Right ventricle myocardium inferior (tissue), 1 donor: ENCODE measurements at regions not wholly inside any gene's neighbourhood (a gene's known extent, or its start where the extent isn't known, plus 50 kb on each side); places are given as distances from the start of the nearest gene placed in this dataset.

ENCODE experiments used
- ATAC-seq: fragments of 200-7000 bp; cut with Tn5 transposase; one replicate; pipeline ENCODE4 v1.9.1; 2020; ENCODE audit warnings: mild to moderate bottlenecking, moderate library complexity
- DNase-seq: peaks from one replicate; pipeline ENCODE4 v3.0.0; 2021; ENCODE audit errors: missing footprints
- intact Hi-C: fragments of 100-400 bp; cut with DNase I; formaldehyde crosslinking; loops from one replicate; pipeline ENCODE4 v1.11.0; 2022
- donor health status: DM: no; HTN: yes; CAD: no; lungs with severe emphysema.

DNA sequence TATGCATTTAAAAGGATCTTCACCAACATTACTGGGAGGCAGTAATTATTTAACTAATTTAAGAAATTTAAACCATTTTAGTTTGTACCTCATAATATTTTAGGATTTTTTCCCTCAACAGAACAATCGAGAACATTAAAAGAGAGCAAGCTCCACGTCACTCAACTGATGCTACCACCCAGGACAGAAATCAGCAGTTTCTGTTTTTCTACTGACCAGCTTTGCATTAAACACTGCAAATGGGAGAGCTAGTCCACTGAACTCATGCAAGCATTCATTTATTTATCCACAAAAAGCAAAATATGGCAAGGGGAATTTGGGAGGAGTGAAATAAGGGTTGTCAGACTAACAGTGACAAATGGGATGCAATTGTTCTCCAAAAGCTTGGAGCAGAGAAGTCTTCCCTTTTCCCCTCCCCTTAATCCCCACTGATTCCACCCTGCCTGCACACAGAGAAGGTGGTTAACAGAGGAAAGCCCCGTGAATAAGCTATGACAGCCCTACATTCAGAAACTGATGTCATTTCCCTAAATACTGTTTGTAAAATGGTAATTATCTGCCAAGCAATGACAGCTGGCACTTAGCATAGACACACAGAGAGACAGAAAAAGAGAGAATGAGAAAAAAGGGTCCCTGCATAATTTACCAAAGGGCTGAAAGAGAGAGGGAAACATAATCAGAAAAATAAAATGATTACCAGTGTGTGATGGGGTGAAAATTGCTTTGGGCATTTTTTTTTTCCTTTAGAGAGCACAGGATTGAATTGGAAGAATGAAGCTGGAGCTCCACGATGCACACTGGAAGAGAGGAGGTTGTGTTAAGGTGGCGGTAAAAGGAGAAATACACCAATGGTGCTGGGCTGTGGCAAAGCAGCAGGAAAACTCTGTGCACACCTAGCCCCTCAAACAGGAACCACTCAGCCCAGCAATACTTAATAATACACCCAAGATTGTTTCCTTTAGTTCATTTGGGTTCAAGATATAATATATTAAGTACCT, 777.4 kb downstream of the TUSC7 start:
- DNase-seq = no peak
- intact Hi-C loops = no loop called here
- no peak for ATAC-seq

DNA sequence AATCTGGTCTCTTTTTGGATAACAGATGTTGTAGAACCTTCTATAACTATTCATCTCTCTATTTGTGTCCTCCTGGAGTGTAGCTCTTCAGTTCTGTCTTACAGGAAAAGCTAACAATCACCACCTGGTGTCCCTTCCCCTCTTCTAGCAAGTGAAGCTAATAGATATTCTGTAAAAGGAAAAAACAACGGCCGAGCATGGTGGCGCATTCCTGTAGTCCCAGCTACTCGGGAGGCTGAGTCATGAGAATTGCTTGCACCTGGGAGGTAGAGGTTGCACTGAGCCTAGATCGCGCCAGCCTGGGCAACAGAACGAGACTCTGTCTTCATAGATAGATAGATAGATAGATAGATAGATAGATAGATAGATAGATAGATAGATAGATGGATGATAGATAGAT, 779.4 kb downstream of the TUSC7 start:
- no peak for ATAC-seq
- intact Hi-C loops = no loop called here
- DNase-seq = no peak

DNA sequence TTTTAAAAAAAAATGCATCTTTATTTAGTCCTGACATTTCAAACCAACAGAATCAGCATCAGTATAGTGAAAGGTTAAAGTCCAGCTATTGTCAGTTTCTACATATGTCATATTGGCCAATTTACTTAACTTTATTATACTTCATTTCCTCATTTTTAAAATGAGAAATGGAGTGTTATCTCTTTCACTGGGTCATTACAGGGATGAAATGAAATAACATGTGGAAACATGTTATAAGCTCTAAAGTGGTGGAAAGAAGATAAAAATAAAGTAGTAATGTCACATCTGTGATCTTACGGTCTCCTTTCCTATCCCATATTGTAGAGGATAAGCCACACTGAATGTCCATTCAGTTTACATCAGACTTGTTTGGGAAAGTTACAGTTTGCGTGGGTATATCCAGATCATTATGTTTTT, 780.1 kb downstream of the TUSC7 start:
- DNase-seq = no peak
- intact Hi-C loops = no loop called here
- ATAC-seq = no peak

DNA sequence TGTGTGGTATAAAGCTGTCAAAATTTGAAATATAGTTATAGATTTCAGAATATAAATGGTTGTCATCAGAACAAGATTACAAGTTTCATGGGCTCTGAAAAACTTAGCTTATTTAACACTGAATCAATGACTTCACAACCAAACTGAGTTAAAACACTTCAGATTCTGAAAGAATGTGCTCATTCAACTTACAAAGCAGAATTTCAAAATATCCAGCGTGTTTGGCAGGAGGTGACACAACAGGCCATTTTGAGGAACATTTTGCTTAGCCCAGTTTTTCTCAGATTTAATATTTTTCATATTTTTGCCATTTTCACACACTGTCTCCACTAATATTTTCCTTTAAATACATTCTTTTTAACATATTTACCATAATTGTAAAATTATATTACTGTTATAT, 781.1 kb downstream of the TUSC7 start:
- intact Hi-C loops = no loop called here
- ATAC-seq = no peak
- DNase-seq = no peak

DNA sequence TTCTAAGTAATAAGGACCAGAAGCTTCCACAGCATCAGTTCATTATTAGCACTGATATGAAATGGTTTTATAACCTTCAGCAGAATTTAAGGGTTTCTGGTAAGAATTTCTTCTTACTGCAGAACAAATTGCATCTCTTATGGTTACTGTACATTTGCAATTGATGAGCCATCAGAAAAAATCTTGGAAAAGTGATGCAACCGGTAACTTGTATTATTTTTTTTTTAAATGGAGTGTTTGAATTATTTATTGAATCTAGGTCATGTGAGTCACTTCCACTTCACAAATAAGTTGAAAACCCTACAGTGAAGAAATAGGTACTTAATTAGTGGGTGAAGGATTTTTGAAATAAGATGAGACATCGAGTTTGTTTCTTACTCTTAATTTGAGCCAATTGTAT, 786.0 kb downstream of the TUSC7 start:
- DNase-seq (no peak), ATAC-seq (no peak)
- intact Hi-C loops = no loop called here

DNA sequence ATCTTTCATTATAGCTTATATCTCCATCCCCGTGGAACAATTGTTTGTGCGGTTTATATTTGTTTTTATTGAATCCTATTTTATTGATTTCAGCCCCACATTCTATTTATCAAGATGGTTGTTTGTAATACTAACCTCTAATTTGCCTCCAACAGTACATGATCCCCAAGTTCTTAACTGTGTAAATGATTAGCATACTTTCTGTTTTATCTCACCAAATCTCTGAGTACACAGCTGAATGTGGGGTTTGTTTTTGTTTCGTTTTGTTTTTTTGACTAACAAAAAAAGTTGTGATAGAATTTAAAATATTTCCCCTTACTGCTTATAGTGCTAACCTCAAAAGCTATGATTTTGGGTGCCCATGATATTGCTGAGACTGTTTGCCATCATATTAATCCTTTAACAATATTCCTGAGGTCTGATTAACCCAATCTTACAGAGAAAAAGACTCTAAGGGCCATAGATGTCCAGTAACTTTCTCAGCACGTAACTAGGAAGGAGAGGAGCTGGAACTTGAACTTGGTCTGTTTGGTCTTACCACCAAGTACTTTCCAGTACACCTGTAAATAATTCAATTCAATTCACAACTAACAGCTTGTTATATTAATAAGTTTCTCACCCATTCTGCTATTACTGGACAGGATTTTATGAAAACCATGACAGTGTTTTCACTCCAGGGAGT, 789.8 kb downstream of the TUSC7 start:
- no peak for DNase-seq
- intact Hi-C loops = no loop called here
- ATAC-seq = no peak

DNA sequence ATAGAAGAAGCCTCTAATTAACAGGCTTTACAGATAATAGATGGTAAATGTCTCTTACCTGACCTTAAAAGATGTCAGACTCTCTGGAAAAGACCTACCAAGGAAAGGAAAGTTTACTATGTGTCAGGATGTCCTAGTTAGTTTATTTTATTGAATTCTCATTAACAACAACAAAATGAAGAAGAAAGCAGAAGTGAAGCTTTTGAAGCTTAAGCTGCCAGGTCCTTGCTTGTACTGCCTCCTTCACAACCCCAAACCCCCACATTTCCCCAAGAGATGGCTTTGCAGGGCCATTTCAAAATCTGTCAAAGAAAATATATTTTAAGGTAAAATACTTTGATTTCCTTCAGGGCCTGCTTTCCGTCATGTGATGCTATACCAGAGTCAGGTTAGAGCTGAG, 798.4 kb downstream of the TUSC7 start:
- no peak for ATAC-seq
- no peak for DNase-seq
- intact Hi-C loops = no loop called here

DNA sequence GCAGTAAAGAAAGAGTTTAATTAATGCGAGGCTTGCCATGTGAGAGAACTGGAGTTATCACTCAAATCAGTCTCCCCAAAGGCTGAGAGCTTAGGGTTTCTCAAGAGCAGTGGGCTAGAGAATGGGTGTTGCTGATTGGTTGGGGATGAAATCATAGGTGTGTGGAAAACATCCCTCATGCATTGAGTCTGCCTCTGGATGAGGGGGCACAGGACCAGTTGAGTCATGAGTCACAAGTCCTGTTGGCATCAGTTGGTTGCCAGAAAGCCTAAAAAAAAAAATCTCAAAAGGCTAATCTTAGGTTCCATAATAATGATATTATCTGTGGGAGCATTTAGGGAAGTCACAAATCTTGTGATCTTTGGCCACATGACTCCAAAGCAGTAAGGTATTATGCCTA, 800.3 kb downstream of the TUSC7 start:
- intact Hi-C loops = no loop called here
- ATAC-seq (no peak), DNase-seq (no peak)

DNA sequence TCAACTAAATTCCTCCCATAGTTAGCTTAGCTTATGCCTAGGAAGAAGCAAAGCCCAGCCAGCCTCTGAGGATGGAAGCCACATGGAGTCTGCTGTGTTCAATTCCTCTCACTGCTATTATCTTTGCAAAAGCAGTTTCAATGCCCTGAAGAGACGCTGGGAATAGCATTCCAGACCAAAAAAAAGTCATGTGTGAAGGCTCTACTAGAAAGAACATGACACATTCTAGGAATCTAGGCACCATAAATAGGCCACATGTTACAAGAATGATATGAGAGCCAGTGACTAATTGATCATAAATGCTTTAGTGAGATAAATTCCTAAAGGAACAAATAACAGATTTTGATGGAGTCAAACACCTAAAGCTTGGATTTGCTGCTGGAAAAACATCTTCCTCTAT, 800.8 kb downstream of the TUSC7 start:
- ATAC-seq (no peak), DNase-seq (no peak)
- intact Hi-C loops = no loop called here

DNA sequence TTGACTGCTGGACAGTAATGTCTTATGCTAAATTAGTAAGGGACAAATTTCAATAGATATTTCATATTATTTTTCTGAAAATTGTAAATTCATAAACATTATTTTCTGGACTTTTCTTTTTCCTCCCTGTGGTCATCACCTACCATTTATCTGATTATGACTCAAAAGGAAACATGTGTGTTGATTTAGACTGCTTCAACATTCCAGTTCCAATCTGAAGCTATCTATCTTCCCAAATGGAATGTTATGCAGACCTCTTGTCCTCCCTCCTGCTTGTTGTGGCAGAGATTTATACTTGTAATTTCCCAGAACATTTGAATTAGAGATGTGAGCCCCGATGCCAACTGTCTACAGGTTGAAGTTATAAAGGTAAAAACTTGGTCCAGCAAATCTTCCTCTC, 803.4 kb downstream of the TUSC7 start:
- no peak for ATAC-seq
- DNase-seq = no peak
- intact Hi-C loops = no loop called here

DNA sequence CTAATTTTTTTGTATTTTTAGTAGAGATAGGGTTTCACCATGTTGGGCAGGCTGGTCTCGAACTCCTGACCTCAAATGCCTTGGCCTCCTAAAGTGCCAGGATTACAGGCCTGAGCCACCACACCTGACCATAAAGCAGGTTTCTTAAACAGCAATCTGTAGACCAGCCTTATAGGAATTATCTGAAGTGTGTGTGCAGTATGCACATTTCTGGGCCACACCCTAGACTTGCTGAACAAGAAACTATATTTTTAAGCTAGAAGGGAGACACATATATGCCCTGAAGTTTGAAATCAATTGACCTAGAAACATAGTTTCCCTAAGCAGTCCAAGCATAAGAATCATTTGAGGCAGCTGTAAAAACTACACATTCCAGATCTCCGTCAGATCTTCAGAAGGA, 805.7 kb downstream of the TUSC7 start:
- intact Hi-C loops = no loop called here
- ATAC-seq = no peak

DNA sequence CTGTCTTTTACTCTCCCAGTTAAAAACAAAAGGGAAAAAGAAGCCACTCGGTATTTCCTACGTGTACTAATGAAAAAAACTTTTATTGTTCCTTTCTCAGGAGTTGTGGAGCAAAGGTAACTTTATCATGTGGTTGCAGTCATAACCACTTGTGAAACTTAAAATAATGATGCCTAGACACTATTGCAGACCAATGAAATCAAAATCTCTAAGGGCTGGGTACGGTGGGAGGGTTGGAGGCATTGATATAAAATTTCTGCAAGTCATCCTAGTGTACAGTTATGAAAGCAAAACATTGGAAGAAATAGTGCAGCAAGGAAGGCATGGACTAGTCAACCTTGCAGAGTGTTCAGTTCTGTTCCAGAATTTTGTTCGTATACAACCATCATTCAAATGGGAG, 808.8 kb downstream of the TUSC7 start:
- DNase-seq (no peak), ATAC-seq (no peak)
- intact Hi-C loops = no loop called here

More for the DNA sequence above, 805.7 kb downstream of the TUSC7 start:
- no peak for DNase-seq

DNA sequence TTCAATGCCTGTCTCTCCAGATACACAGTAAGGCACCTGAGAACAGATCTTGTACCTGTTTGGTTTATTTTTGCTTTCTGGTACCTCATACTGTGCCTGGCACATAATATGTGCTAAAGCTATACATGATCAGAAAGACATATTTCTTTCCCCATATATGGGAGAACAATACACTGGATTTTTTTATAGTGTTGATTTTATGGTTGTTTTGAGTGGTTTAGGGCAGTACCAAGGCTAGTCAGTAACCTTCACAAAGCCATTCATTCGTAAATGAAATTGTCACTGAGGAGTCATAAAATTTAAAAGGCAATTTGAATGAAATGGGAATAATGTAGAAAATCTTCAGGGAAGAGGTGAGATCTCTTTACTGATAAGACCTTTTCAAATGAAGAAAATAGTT, 810.2 kb downstream of the TUSC7 start:
- DNase-seq = no peak
- ATAC-seq = no peak
- intact Hi-C loops = no loop called here

DNA sequence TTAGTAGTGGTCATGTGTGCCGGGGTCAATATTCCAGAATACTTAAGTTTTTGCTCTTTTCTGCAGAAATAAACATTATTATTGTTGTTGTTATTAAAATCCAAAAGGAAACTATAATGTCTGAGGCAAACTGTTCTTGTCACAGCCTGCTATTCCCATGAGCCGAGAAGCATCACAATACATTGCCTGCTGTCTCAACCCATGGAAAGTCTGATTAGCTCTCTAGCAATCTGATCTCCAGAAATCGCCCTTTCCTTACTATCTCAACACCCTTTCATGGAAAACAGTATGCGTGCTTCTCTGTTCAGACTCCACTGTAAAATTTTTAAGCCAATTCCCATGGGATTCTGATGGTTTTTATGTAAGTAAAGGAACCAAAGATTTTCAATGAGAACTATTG, 811.0 kb downstream of the TUSC7 start:
- intact Hi-C loops = no loop called here
- DNase-seq = no peak
- no peak for ATAC-seq

DNA sequence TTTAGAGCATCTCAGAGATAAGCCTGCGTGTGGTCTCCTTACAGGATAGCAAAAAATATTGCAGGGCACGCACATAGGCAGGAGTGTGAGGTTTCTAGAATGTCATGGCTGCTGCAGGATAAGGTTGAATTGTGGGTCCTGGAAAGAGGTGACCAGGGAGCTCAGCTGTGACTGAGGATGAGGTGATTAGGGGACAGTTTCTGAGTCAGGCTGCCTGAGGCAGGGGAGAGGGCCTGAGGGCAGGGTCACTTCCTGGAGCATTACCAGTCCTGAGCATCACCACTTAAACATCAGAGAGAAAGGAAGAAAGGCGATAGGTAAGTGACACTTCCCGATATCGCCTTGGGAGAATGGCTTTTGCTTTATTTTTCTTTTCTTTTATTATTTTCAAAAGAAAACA, 813.8 kb downstream of the TUSC7 start:
- ATAC-seq = no peak
- intact Hi-C loops = no loop called here
- DNase-seq = no peak

DNA sequence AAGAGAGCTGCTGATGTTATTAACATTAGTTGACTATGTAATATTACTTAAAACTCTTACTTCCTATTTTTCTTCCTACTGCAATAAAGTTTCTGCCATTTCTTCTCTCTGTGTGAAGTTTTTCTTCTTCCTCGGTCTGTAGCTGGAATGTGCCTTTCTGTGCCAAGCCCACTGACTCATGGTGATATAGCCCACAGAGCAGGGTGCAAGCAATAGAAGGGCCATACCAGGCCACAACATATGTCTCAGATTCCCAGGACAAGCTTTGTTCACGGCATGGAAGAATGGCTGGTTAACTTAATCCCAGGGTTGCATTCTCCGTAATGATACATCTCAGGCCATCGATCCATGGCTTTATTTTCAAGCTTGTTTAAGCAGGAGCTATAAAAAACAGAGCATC, 815.3 kb downstream of the TUSC7 start:
- DNase-seq (no peak), ATAC-seq (no peak)
- intact Hi-C loops = no loop called here

DNA sequence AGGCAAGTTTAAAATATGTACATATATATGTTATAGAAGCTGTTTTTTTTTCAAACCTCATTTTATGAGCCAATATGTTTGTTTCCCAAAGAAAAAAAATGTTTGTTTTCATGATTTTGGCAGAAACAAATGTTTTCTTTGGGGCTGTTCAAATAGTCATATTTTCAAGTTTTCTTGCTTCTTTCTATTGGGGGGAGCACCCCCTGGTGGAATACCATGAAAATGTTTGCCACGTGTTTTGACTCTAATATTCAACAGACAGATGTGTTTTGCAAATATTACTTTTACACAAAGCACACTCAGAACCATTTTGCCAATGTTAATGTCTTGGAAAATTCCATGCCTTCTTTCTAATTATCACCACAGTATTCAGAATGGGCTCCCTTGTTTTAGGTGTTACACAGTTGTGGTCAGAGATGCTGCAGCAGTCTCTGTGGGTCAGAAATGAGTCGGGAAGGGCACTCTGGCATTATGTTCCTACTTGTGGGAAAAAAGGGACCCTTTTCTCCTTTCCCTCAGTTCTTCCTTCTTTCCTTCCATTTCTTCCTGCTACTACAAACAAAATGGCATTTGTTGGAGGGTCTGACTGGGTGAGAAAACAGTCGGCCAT, 817.0 kb downstream of the TUSC7 start:
- intact Hi-C loops = no loop called here
- DNase-seq = no peak
- ATAC-seq = no peak

DNA sequence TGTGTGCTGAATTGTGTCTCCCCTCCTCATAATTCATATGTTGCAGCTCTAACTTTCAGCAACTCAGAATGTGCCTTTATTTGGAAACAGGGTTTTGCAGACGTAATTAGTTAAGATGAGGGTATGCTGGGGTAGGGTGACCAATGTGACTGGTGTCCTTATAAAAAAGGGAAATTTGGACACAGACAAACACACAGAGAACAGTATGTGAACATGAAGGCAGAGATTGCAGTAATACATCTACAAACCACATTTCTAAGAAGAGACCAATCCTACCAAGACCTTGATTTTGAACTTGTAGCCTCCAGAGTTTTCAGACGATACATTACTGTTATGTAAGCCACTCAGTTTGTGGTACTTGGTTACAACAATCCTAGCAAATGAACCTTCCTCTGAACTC, 817.8 kb downstream of the TUSC7 start:
- DNase-seq (no peak), ATAC-seq (no peak)
- intact Hi-C loops = no loop called here

DNA sequence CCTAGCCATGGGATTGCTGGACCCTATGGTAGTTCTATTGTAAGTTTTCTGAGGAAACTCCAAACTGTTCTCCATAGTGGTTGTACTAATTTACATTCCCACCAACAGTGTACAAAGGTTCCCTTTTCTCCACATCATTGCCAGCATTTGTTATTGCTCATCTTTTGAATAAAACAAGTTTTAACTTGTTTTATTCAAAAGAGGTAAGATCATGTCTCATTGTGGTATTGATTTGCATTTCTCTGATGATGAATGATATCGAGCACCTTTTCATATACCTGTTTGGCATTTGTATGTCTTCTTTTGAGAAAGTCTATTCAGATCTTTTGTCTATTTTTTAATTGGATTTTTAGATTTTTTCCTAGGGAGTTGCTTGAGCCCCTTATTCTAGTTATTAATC, 819.1 kb downstream of the TUSC7 start:
- DNase-seq = no peak
- ATAC-seq = no peak
- intact Hi-C loops = no loop called here
